Peyer's patch (tissue), 4 donors: ENCODE measurements at regions not wholly inside any gene's neighbourhood (a gene's known extent, or its start where the extent isn't known, plus 50 kb on each side); places are given as distances from the start of the nearest gene placed in this dataset.

Source experiments
- DNase-seq, 3 donors: peaks; one replicate each; pipeline ENCODE4 v3.0.0-alpha.2; 2017 to 2019
- H3K27ac ChIP-seq, 4 donors: fragments of 200-600 bp; sonication (generic); one replicate each; pipeline ENCODE4 v1.5.1; 2016 to 2019
- H3K27me3 ChIP-seq, 2 donors: fragments of 200-600 bp; sonication (generic); one replicate each; pipeline ENCODE4 v1.5.1; 2019
- H3K36me3 ChIP-seq, 3 donors: fragments of 200-600 bp; sonication (generic); one replicate each; pipeline ENCODE4 v1.5.1; 2016 to 2019
- H3K4me1 ChIP-seq, 4 donors: fragments of 200-600 bp; sonication (generic); one replicate each; pipeline ENCODE4 v1.5.1; 2016 to 2019
- H3K4me3 ChIP-seq, 4 donors: fragments of 200-600 bp; sonication (generic); 1 replicate in 3 of 4; 2 replicates in 1 of 4; pipeline ENCODE4 v1.5.1; 2016 to 2019; ENCODE audit warnings: mild to moderate bottlenecking in 1 of 4
- H3K9me3 ChIP-seq, 4 donors: fragments of 200-600 bp; sonication (generic); one replicate each; pipeline ENCODE4 v1.5.1; 2016 to 2019; ENCODE audit warnings: mild to moderate bottlenecking in 1 of 4
- CTCF ChIP-seq, 6 experiments: fragments of 450-650 bp in 4 of 6; fragments of 200-600 bp in 2 of 6; sonication (generic) in 1 of 6; IDR thresholded peaks; one replicate each; pipeline ENCODE4 v1.5.1; 2017 to 2019; ENCODE audit warnings: antibody characterized with exemption in 6 of 6, mild to moderate bottlenecking in 3 of 6, moderate library complexity in 1 of 6
- POLR2A ChIP-seq, 2 donors: fragments of 450-650 bp; IDR thresholded peaks; one replicate each; pipeline ENCODE4 v1.5.1; 2017; ENCODE audit warnings: antibody characterized with exemption in 2 of 2, mild to moderate bottlenecking in 2 of 2, moderate library complexity in 2 of 2

GRCh38 chr10:33100781-33101391, 142.9 kb upstream of the ITGB1 start:
- no peaks in the 10 kb centered on the region for H3K27me3 ChIP-seq
- DNase-seq = no peak
- no peaks in the 10 kb centered on the region for H3K9me3 ChIP-seq
- H3K27ac ChIP-seq = no peak overlapping the region
- H3K4me1 ChIP-seq = no peaks in the 10 kb centered on the region
- TF ChIP-seq CTCF (IDR thresholded peaks at IDR 0.05) (no peak), POLR2A (IDR thresholded peaks at IDR 0.05) (no peak)
- no peaks in the 10 kb centered on the region for H3K36me3 ChIP-seq
- no peak overlapping the region for H3K4me3 ChIP-seq

- no peaks in the 10 kb centered on the region for H3K36me3 ChIP-seq
- no peaks in the 10 kb centered on the region for H3K4me1 ChIP-seq
- H3K4me3 ChIP-seq = no peak overlapping the region
- no peaks in the 10 kb centered on the region for H3K27me3 ChIP-seq
- DNase-seq = no peak
- H3K27ac ChIP-seq = no peak overlapping the region
- no peaks in the 10 kb centered on the region for H3K9me3 ChIP-seq
- TF ChIP-seq CTCF (IDR thresholded peaks at IDR 0.05) (no peak), POLR2A (IDR thresholded peaks at IDR 0.05) (no peak)
Observed at GRCh38 chr10:33099748-33100147, 141.7 kb upstream of the ITGB1 start.

GRCh38 chr10:33098951-33099663, 141.1 kb upstream of the ITGB1 start:
- H3K4me3 ChIP-seq = no peak overlapping the region
- no peaks in the 10 kb centered on the region for H3K27me3 ChIP-seq
- H3K36me3 ChIP-seq = no peaks in the 10 kb centered on the region
- H3K4me1 ChIP-seq = no peaks in the 10 kb centered on the region
- DNase-seq = no peak
- no peaks in the 10 kb centered on the region for H3K9me3 ChIP-seq
- no peak for TF ChIP-seq CTCF (IDR thresholded peaks at IDR 0.05)
- TF ChIP-seq POLR2A (IDR thresholded peaks at IDR 0.05) = no peak
- H3K27ac ChIP-seq = no peak overlapping the region

- Histone ChIP-seq H3K27ac (no peak overlapping the region), H3K4me3 (no peak overlapping the region), H3K36me3 (no peaks in the 10 kb centered on the region), H3K27me3 (no peaks in the 10 kb centered on the region), H3K4me1 (no peaks in the 10 kb centered on the region), H3K9me3 (no peaks in the 10 kb centered on the region)
- TF ChIP-seq CTCF (IDR thresholded peaks at IDR 0.05) (no peak), POLR2A (IDR thresholded peaks at IDR 0.05) (no peak)
- DNase-seq = no peak
Observed at GRCh38 chr10:33095867-33096815, 138.1 kb upstream of the ITGB1 start.

GRCh38 chr10:33094263-33095051, 136.4 kb upstream of the ITGB1 start:
- Histone ChIP-seq H3K4me1 (no peaks in the 10 kb centered on the region), H3K36me3 (no peaks in the 10 kb centered on the region), H3K27me3 (no peaks in the 10 kb centered on the region), H3K9me3 (no peaks in the 10 kb centered on the region), H3K27ac (no peak overlapping the region), H3K4me3 (no peak overlapping the region)
- no peak for TF ChIP-seq CTCF (IDR thresholded peaks at IDR 0.05)
- TF ChIP-seq POLR2A (IDR thresholded peaks at IDR 0.05) = no peak
- no peak for DNase-seq
